ENCODE measurements at regions not wholly inside any gene's neighbourhood (a gene's known extent, or its start where the extent isn't known, plus 50 kb on each side); places are given as distances from the start of the nearest gene placed in this dataset.

DNA sequence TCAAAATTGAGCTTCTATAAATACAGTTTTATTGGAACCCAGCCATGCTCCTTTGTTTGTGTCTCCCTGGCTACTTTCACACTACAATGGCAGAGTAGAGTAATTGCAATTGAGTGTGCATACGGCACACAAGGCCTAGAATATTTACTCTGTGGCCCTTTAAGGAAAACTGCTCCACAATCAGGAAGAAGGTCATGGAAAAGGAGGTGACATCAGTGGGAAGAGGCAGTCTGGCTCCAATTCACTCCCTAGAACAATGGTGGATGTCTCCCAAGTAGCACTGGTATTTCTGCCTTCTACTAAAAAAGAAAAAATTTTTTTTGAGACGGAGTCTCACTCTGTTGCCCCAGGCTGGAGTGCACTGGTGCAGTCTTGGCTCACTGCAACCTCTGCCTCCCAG lies 51.3 kb downstream of the KRTAP19-8 start:
- Mint-ChIP-seq H3K27me3 (no peaks in the 10 kb centered on the region), H3K27ac (no peak overlapping the region), H3K4me3 (no peak overlapping the region), H3K9me3 (no peaks in the 10 kb centered on the region), H3K36me3 (no peaks in the 10 kb centered on the region), H3K4me1 (no peaks in the 10 kb centered on the region)
- no peak for DNase-seq
- no peak for ATAC-seq (replicated peaks)

DNA sequence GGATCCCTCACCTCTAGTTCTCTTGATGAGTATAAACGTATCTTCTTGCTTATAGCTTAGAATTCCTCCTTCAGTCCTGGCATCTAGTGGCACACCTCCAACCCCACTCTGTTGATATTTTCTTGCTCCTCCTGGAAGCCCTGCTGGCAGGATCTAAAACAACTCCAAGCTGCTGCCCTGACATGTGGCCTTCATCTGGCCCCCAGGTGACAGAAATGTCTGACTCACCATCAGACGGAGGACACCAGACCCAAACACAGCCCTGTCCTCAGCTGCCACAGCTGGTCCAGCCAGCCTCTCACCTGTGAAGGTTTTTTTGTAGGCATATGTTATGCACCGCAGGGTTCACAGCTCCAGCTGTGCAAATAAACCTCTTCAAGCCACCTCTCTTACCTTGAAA lies 53.4 kb downstream of the KRTAP19-8 start:
- H3K9me3 Mint-ChIP-seq: no peaks in the 10 kb centered on the region
- no peak overlapping the region for H3K4me3 Mint-ChIP-seq
- ATAC-seq (replicated peaks) (no peak), DNase-seq (no peak)
- no peaks in the 10 kb centered on the region for H3K36me3 Mint-ChIP-seq
- no peaks in the 10 kb centered on the region for H3K27me3 Mint-ChIP-seq
- H3K27ac Mint-ChIP-seq: no peak overlapping the region
- peaks cover 2 to 5% of the 10 kb centered on the region in 2 donors for H3K4me1 Mint-ChIP-seq

DNA sequence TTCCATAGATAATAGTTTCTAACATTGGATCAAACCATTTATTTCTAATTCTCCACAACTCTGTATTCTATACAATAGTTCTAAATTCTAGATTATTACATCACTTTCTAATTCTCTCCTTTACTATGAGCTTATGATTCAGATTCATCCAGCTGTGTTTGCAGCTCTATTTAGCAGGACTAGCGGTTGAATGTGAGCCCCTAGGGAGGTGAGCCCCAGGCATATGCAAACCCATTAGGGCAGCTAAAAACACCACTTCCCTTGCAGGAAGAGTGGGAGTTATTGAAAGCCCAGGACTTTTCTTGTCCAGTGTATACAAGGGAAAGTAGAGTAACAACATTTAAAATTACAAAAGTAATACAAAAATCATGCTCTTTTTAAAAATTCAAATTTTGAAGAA lies 56.9 kb downstream of the KRTAP19-8 start:
- no peaks in the 10 kb centered on the region for H3K9me3 Mint-ChIP-seq
- no peaks in the 10 kb centered on the region for H3K36me3 Mint-ChIP-seq
- no peaks in the 10 kb centered on the region for H3K27me3 Mint-ChIP-seq
- DNase-seq: no peak
- H3K27ac Mint-ChIP-seq: no peak overlapping the region
- peaks cover 4 to 14% of the 10 kb centered on the region in 2 donors for H3K4me1 Mint-ChIP-seq
- no peak overlapping the region for H3K4me3 Mint-ChIP-seq
- peak; percentile 38 to 43 for ATAC-seq (replicated peaks)

DNA sequence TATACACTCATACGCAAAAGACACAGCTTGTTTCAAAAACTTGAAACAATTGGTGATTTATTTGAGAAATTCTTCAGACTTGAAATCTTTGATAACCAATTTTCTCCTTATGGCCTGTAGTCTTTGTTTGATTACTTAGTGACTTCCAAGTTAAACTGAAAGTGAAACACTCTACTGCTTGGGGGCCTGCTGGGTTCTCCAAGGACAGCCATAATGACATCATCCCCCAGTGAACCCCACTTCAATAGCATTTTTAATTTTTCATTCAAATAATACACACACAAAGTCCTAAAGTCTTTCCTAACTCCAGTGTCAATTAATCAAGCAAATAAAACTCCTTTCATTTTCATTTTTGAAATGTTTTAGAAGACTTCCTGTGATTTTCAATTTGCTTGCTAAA lies 59.2 kb downstream of the KRTAP19-8 start:
- ATAC-seq (replicated peaks) (peak; percentile 49 to 63), DNase-seq (no peak)
- peaks cover 4 to 14% of the 10 kb centered on the region in 2 donors for H3K4me1 Mint-ChIP-seq
- no peaks in the 10 kb centered on the region for H3K9me3 Mint-ChIP-seq
- peak overlapping the region; percentile 69 for H3K27ac Mint-ChIP-seq
- no peaks in the 10 kb centered on the region for H3K27me3 Mint-ChIP-seq
- peak overlapping the region; percentile 17 to 48 for H3K4me3 Mint-ChIP-seq
- no peaks in the 10 kb centered on the region for H3K36me3 Mint-ChIP-seq

DNA sequence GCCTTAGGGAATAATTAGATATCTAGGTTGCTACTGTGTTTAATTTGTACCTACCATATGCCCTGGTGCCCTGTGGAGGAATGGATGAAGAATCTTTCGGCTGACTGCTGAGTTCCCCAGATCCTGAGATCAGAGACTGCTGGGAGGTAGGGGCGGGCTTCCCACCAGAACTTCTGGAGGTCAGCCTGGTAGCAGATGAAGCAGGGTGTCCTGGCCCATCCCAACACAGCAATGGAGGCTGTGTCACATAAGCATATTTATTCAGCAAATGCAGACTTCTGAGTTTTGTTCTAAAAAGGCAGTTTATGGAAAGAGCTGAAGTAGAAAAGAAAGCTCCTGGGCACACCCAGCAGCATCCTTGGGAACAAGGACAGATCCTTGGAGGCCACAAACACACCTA lies 74.0 kb downstream of the KRTAP19-8 start:
- Mint-ChIP-seq H3K36me3 (no peaks in the 10 kb centered on the region), H3K4me1 (no peaks in the 10 kb centered on the region), H3K4me3 (no peak overlapping the region), H3K27ac (no peak overlapping the region), H3K27me3 (no peaks in the 10 kb centered on the region), H3K9me3 (no peaks in the 10 kb centered on the region)
- DNase-seq (no peak), ATAC-seq (replicated peaks) (no peak)

DNA sequence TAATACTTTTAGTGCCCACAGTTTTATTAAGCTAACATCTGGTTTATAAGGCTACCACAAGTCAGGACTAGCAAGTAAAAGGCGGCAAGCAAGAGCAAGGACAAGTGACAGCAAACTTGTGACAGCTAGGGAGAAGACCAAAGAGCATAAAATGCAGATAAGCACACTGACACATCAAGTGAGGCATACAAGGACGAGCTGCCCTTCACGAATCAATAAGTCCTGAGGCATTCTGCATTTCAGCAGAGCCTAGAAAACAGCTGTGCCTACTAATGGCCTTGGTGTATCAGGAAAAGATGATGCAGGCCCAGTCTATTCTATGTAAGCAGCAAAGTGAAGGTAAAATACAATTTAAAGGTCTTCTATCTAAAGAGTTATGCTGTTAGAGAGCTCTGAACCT lies 74.8 kb downstream of the KRTAP19-8 start:
- H3K27ac Mint-ChIP-seq: no peak overlapping the region
- H3K36me3 Mint-ChIP-seq: no peaks in the 10 kb centered on the region
- no peak overlapping the region for H3K4me3 Mint-ChIP-seq
- H3K4me1 Mint-ChIP-seq: no peaks in the 10 kb centered on the region
- no peak for ATAC-seq (replicated peaks)
- no peaks in the 10 kb centered on the region for H3K9me3 Mint-ChIP-seq
- DNase-seq: no peak
- no peaks in the 10 kb centered on the region for H3K27me3 Mint-ChIP-seq

DNA sequence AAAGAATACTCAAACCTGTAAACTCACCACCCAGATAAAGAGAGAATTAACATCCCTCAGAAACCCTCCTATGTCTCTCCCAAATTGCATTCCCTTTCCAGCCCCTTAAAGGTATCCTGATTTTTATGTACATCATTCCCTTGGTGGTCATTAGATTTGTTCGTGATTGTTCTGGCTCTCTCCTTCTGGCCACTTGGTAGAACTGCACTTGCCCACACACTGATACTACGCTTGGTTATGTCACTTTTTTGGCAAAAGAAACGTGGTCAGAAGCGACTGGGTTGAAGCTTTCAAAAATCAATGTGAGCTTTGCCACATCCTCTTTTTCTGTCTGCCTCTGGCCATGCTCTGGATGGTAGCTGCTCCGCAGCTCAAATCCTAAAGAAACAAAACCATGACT lies 76.3 kb downstream of the KRTAP19-8 start:
- H3K27me3 Mint-ChIP-seq: no peaks in the 10 kb centered on the region
- H3K9me3 Mint-ChIP-seq: no peaks in the 10 kb centered on the region
- H3K36me3 Mint-ChIP-seq: no peaks in the 10 kb centered on the region

DNA sequence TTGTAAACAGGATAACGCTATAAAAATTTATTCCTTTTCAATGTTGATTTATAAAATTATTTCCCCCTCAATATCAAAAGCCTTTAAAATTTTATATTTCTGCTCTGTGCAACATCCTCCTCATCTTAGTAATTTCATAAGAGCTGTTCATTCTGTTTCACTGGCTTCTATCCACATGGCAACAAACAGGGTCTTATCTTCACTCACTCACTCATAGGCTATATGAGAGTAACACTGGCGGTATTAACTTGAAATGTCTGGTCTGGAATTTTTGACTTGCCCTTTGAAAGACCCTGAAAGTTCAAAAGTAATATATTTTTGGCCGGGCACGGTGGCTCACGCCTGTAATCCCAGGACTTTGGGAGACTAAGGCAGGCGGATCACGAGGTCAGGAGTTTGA lies 77.4 kb upstream of the KRTAP11-1 start:
- H3K36me3 Mint-ChIP-seq: no peaks in the 10 kb centered on the region
- no peak for DNase-seq
- no peaks in the 10 kb centered on the region for H3K27me3 Mint-ChIP-seq
- H3K4me1 Mint-ChIP-seq: no peaks in the 10 kb centered on the region
- H3K27ac Mint-ChIP-seq: no peak overlapping the region
- H3K4me3 Mint-ChIP-seq: no peak overlapping the region
- no peak for ATAC-seq (replicated peaks)
- H3K9me3 Mint-ChIP-seq: peaks cover 4 to 6% of the 10 kb centered on the region in 2 donors

More for the DNA sequence above, 76.3 kb downstream of the KRTAP19-8 start:
- DNase-seq (no peak), ATAC-seq (replicated peaks) (no peak)
- H3K4me1 Mint-ChIP-seq: no peaks in the 10 kb centered on the region
- no peak overlapping the region for H3K27ac Mint-ChIP-seq
- no peak overlapping the region for H3K4me3 Mint-ChIP-seq

DNA sequence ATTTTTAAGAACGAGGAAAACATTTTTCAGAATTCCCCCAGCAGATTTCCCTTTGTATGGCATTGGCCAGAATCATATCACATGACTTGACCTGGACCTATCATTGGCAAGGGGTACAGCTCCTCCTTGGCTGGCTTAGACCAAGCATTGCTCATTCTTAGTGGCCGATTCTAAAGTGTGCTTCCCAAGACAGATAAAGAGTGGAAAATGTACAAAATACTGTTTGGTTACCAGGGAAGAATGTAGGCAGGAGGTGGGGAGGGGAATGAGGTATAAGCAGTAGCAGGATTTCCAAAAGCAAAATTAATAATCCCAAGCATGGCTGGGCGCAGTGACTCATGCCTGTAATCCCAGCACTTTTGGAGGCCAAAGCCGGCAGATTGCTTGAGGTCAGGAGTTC lies 75.6 kb upstream of the KRTAP11-1 start:
- Mint-ChIP-seq H3K9me3 (peaks cover 4 to 6% of the 10 kb centered on the region in 2 donors), H3K27me3 (no peaks in the 10 kb centered on the region), H3K4me1 (no peaks in the 10 kb centered on the region), H3K27ac (no peak overlapping the region), H3K36me3 (no peaks in the 10 kb centered on the region), H3K4me3 (no peak overlapping the region)
- DNase-seq (no peak), ATAC-seq (replicated peaks) (no peak)

DNA sequence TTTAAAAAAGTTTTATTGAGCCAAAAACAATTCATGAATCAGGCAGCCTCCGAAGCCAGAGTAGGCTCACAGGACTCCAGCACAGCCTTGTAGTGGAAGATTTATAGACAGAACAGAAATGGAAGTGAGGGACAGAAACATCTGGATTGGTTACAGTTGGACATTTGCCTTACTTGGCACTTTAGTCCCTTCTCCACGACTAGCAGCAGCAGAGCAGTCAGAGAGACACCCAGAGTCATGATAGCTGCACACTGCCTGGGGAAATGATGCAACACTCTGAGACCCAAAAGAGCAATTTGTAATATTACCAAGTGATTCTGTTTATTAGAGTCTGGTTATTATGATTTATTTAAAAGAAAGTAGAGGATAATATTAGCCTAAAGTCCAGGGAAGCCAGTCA lies 72.2 kb upstream of the KRTAP11-1 start:
- Mint-ChIP-seq H3K27ac (no peak overlapping the region), H3K27me3 (no peaks in the 10 kb centered on the region), H3K9me3 (peaks cover 4 to 6% of the 10 kb centered on the region in 2 donors), H3K4me1 (no peaks in the 10 kb centered on the region), H3K4me3 (no peak overlapping the region), H3K36me3 (no peaks in the 10 kb centered on the region)
- DNase-seq (no peak), ATAC-seq (replicated peaks) (no peak)

DNA sequence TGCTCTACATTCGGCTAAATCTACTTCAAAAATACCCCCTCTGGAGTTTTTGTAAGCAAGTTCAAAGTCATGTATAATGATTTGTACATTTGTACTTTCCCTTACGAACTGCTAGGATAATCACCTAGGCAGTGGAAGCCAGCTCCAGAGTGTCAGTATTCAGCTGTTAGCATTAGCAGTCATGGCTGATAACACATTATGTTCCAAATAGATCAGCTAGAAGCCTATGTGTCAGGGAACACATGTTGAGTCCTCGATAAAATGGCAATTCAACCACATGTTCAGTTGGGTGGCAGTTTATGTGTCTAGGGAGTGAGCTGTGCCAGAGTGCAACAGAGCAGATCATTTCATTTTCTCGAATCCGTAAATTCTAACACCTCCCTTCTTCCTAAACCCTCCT lies 65.8 kb upstream of the KRTAP11-1 start:
- no peaks in the 10 kb centered on the region for H3K4me1 Mint-ChIP-seq
- H3K9me3 Mint-ChIP-seq: peaks cover 3 to 5% of the 10 kb centered on the region in 2 donors
- no peak for DNase-seq
- ATAC-seq (replicated peaks): no peak
- no peaks in the 10 kb centered on the region for H3K36me3 Mint-ChIP-seq
- no peak overlapping the region for H3K27ac Mint-ChIP-seq
- H3K27me3 Mint-ChIP-seq: no peaks in the 10 kb centered on the region
- H3K4me3 Mint-ChIP-seq: no peak overlapping the region

DNA sequence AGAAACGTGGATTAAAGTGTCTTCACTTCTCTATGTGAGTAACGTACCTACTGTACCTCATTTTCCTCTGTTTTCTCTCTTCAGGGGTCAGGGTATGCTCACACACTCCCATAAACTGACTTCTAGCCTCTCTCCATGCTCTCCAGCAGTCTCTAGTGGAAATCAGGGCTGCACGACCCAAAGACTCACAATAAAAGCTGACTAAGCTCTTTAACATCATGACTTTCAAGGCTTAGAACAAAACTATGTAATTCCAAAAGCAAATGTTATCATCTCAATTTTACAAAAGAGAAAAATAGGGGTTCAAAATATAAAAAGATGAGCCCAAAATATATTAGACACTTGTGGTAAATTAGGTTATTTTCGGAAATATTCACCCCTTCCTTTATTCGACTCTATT lies 62.5 kb upstream of the KRTAP11-1 start:
- Mint-ChIP-seq H3K4me3 (no peak overlapping the region), H3K9me3 (peaks cover 6% of the 10 kb centered on the region in 2 donors), H3K27ac (no peak overlapping the region), H3K27me3 (no peaks in the 10 kb centered on the region), H3K36me3 (no peaks in the 10 kb centered on the region), H3K4me1 (no peaks in the 10 kb centered on the region)
- DNase-seq (no peak), ATAC-seq (replicated peaks) (no peak)

DNA sequence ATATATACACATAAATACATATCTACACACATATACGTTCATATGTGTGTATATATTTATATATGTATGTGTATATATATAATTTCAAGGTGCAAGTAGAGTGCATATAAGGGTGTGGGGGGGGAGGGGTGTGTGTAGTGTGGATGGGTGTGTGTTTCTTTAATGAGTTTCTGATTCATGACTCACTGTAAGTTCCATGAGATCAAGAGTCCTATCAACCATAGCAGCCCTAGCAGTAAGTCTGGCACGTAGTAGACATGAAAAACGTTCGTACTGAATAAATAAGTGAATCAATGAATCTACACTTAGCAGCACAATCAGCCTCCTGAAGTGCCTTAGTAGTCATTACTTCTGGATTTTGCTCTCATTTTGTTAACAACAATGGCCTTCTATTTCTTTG lies 61.9 kb upstream of the KRTAP11-1 start:
- no peak overlapping the region for H3K27ac Mint-ChIP-seq
- H3K27me3 Mint-ChIP-seq: no peaks in the 10 kb centered on the region
- no peak for ATAC-seq (replicated peaks)
- no peak overlapping the region for H3K4me3 Mint-ChIP-seq
- no peak for DNase-seq
- H3K4me1 Mint-ChIP-seq: no peaks in the 10 kb centered on the region
- no peaks in the 10 kb centered on the region for H3K36me3 Mint-ChIP-seq
- H3K9me3 Mint-ChIP-seq: peaks cover 10% of the 10 kb centered on the region in 2 donors

DNA sequence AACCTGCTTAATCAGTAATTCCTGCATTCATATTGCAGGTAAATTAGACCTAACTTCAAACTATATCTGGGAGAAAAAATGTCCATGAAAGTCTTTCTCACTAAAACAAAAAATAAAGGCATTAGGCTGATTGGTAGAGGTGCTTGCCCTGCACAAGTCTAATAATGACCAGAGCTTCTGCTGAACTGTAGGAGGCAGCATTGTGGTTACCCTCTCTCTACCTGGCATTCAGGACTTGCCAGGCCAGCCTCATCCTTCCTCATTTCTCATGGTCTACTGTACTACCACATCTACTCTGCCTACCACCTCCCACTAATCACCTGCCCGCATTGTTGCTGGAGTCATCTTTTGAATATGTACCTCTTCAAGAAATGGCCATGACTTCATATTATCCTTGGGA lies 60.8 kb upstream of the KRTAP11-1 start:
- no peak overlapping the region for H3K27ac Mint-ChIP-seq
- ATAC-seq (replicated peaks): peak in 1 of 2 donors; percentile 21

DNA sequence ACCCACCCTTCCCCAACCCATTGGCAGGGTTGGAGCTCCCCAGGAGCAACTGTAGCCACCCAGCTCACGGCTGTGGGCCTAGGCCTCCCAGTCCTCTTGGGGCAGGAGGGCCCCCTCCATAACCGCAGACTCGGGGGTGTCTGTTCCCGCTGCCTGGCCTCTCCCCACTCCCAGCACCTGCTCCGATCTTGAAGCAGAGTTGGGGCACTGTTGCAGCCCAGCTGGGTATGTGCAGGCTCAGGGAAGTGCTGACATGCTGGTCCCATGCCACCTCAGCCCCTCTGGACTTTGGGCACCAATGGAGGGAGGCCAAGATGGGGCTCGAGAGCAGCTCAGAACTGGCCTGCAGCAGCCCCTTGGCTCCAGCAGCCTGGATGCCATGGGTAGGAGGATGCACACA lies 54.8 kb upstream of the KRTAP11-1 start:
- H3K4me1 Mint-ChIP-seq: no peaks in the 10 kb centered on the region

More for the DNA sequence above, 60.8 kb upstream of the KRTAP11-1 start:
- no peak for DNase-seq
- Mint-ChIP-seq H3K36me3 (no peaks in the 10 kb centered on the region), H3K4me3 (no peak overlapping the region), H3K9me3 (peaks cover 18% of the 10 kb centered on the region in 2 donors), H3K4me1 (no peaks in the 10 kb centered on the region), H3K27me3 (no peaks in the 10 kb centered on the region)

DNA sequence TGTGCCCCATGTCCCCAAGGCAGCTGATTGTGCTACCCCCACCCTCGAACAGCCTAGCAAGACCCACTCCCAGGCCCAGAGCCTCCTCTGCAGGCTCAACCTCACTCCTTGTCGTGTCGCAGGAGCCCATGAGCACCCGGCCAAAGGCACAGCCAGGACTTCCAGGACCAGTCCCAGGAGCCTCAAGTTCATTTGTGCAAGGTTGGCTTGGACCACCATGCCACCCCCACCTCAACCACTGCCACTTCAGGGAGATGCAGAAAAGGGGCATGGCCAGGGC lies 54.4 kb upstream of the KRTAP11-1 start:
- H3K27me3 Mint-ChIP-seq: no peaks in the 10 kb centered on the region
- no peak overlapping the region for H3K27ac Mint-ChIP-seq
- H3K4me3 Mint-ChIP-seq: no peak overlapping the region
- DNase-seq (no peak), ATAC-seq (replicated peaks) (no peak)
- no peaks in the 10 kb centered on the region for H3K36me3 Mint-ChIP-seq
- peaks cover 18 to 23% of the 10 kb centered on the region in 2 donors for H3K9me3 Mint-ChIP-seq
- H3K4me1 Mint-ChIP-seq: no peaks in the 10 kb centered on the region

More for the DNA sequence above, 54.8 kb upstream of the KRTAP11-1 start:
- no peaks in the 10 kb centered on the region for H3K27me3 Mint-ChIP-seq
- H3K27ac Mint-ChIP-seq: no peak overlapping the region
- DNase-seq (no peak), ATAC-seq (replicated peaks) (no peak)
- H3K9me3 Mint-ChIP-seq: peaks cover 18 to 23% of the 10 kb centered on the region in 2 donors
- no peaks in the 10 kb centered on the region for H3K36me3 Mint-ChIP-seq
- no peak overlapping the region for H3K4me3 Mint-ChIP-seq

Data from stimulated activated naive B cell treated with anti-CD40 and anti-IgM and Interleukin-4, amounts not matched to agents 10 μg/mL and 1 μg/mL and 100 μg/mL, for 72 hours (primary cell).